KMS-11 (cell line): ENCODE measurements at regions not wholly inside any gene's neighbourhood (a gene's known extent, or its start where the extent isn't known, plus 50 kb on each side); places are given as distances from the start of the nearest gene placed in this dataset.
"Not testable (repeated sequence)": the region's sequence is repeated elsewhere in the genome, so short reads cannot be mapped to it uniquely, and the experiment has no call there.

Experiments used
- H2AFZ ChIP-seq: fragments of 200-600 bp; sonication (generic); 2 replicates; pipeline ENCODE4 v1.6.1; 2016; ENCODE audit warnings: antibody characterized with exemption, mixed run types, low read depth
- H3K27ac ChIP-seq: fragments of 200-600 bp; sonication (generic); 2 replicates; pipeline ENCODE4 v1.6.1; 2016; ENCODE audit warnings: mild to moderate bottlenecking, mixed run types
- H3K27me3 ChIP-seq: fragments of 200-600 bp; sonication (generic); 2 replicates; pipeline ENCODE4 v1.6.1; 2017; ENCODE audit warnings: mild to moderate bottlenecking, low read depth, mixed run types, moderate library complexity; ENCODE audit not compliant: insufficient read depth
- H3K36me3 ChIP-seq: fragments of 200-600 bp; sonication (generic); 2 replicates; pipeline ENCODE4 v1.6.1; 2017; ENCODE audit warnings: mild to moderate bottlenecking, mixed run types; ENCODE audit not compliant: insufficient read depth
- H3K4me1 ChIP-seq: fragments of 200-600 bp; sonication (generic); 2 replicates; pipeline ENCODE4 v1.6.1; 2016; ENCODE audit warnings: mild to moderate bottlenecking, low read depth, mixed run types; ENCODE audit not compliant: poor library complexity, severe bottlenecking
- H3K4me2 ChIP-seq: fragments of 200-600 bp; sonication (generic); 2 replicates; pipeline ENCODE4 v1.7.0; 2016; ENCODE audit warnings: mild to moderate bottlenecking, mixed run types
- H3K4me3 ChIP-seq: fragments of 200-600 bp; sonication (generic); IDR thresholded peaks from 2 replicates; pipeline ENCODE4 v1.6.1; 2017; ENCODE audit warnings: low read depth, low read length, mixed read lengths; ENCODE audit not compliant: insufficient read depth
- H3K79me2 ChIP-seq: fragments of 200-600 bp; sonication (generic); 2 replicates; pipeline ENCODE4 v1.6.1; 2016; ENCODE audit warnings: low read depth, mixed run types; ENCODE audit not compliant: insufficient read depth
- H3K9ac ChIP-seq: fragments of 200-600 bp; sonication (generic); 2 replicates; pipeline ENCODE4 v1.6.1; 2016; ENCODE audit warnings: mild to moderate bottlenecking, mixed run types
- H4K20me1 ChIP-seq: fragments of 200-600 bp; sonication (generic); 2 replicates; pipeline ENCODE4 v1.6.1; 2016; ENCODE audit warnings: mild to moderate bottlenecking, mixed run types; ENCODE audit not compliant: insufficient read depth
- TF ChIP-seq, protein P1 (sequence below): fragments of 200-600 bp; sonication (generic); conservative IDR thresholded peaks from 2 replicates; pipeline ENCODE4 v1.6.1; 2017; ENCODE audit warnings: low read depth, mild to moderate bottlenecking, antibody characterized with exemption, low read length, moderate library complexity, mixed read lengths

DNA sequence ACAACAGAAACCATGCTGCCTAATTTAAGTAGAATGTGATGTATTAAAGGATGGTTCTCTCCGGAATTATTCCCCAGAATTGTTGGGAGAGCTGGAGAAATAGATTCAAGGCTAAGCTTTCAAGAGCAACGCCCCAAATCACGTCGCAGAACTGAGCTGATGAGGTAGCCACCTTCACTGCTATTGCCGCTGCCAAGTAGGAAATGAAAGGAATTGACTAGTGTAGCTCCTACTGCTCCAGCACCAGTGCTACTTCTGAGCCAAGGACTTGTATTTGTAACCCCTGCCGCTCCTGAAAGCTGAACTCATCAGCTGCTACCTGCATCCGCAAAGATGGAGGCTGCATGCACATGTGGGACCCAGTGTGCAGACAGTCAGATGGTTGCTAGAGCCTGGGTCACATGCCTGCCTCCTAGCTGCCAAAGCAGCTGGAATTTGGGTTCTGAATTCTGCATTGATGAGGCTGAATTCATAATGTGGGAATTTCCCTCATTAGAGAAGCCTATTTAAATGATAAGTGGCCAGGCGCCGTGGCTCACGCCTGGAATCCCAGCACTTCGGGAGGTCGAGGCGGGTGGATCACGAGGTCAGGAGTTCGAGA is 173.9 kb downstream of the PDGFRA start:
- Histone ChIP-seq H3K27me3 (no peaks in the 10 kb centered on the region), H3K4me1 (no peaks in the 10 kb centered on the region), H3K4me3 (no peak overlapping the region), H3K27ac (no peak overlapping the region), H4K20me1 (no peaks in the 10 kb centered on the region), H3K79me2 (no peaks in the 10 kb centered on the region), H3K9ac (no peak overlapping the region), H3K36me3 (no peaks in the 10 kb centered on the region), H3K4me2 (no peak overlapping the region), H2AFZ (no peak overlapping the region)
- TF ChIP-seq, protein P1, sequence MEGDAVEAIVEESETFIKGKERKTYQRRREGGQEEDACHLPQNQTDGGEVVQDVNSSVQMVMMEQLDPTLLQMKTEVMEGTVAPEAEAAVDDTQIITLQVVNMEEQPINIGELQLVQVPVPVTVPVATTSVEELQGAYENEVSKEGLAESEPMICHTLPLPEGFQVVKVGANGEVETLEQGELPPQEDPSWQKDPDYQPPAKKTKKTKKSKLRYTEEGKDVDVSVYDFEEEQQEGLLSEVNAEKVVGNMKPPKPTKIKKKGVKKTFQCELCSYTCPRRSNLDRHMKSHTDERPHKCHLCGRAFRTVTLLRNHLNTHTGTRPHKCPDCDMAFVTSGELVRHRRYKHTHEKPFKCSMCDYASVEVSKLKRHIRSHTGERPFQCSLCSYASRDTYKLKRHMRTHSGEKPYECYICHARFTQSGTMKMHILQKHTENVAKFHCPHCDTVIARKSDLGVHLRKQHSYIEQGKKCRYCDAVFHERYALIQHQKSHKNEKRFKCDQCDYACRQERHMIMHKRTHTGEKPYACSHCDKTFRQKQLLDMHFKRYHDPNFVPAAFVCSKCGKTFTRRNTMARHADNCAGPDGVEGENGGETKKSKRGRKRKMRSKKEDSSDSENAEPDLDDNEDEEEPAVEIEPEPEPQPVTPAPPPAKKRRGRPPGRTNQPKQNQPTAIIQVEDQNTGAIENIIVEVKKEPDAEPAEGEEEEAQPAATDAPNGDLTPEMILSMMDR = no peak

DNA sequence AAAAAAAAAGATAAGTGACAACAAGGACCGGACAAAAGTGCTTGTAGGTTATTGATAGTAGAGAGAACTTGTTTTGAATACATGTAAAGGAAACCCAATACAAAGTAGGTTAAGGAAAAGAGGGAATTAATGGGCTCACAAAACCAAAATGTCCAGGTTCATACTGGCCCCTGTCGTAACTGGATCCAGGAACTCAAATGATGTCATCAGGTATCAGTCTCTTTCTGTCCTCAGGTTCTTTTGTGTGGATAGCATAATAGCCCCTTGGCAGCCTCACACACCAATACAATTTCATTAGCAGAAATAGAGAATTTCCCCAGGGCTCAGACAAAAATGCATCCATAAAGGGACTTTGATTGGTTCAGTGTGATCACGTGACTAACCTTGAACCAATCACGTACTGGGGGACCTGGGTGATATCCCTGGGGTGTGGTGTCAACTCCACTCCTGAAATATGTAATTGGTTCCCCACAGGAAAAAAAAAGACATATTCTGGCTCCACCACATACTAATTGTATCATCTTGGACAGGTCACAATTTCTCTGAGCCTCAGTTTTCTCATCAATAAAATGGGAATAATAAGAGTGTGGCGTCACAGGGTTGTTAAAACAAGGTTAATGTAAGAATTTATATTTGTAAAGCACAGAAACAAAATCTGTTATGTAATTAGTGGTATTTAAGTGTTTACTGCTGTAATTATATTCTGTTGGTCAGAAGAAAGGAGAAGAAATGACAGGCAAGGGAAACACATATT is 174.8 kb downstream of the PDGFRA start:
- H3K27ac ChIP-seq = no peak overlapping the region
- no peak overlapping the region for H3K9ac ChIP-seq
- H2AFZ ChIP-seq = no peak overlapping the region
- no peaks in the 10 kb centered on the region for H3K27me3 ChIP-seq
- no peak overlapping the region for H3K4me2 ChIP-seq
- H3K36me3 ChIP-seq = no peaks in the 10 kb centered on the region
- H3K4me3 ChIP-seq = no peak overlapping the region
- TF ChIP-seq, protein P1 = no peak
- H4K20me1 ChIP-seq = no peaks in the 10 kb centered on the region
- no peaks in the 10 kb centered on the region for H3K4me1 ChIP-seq
- H3K79me2 ChIP-seq = no peaks in the 10 kb centered on the region

DNA sequence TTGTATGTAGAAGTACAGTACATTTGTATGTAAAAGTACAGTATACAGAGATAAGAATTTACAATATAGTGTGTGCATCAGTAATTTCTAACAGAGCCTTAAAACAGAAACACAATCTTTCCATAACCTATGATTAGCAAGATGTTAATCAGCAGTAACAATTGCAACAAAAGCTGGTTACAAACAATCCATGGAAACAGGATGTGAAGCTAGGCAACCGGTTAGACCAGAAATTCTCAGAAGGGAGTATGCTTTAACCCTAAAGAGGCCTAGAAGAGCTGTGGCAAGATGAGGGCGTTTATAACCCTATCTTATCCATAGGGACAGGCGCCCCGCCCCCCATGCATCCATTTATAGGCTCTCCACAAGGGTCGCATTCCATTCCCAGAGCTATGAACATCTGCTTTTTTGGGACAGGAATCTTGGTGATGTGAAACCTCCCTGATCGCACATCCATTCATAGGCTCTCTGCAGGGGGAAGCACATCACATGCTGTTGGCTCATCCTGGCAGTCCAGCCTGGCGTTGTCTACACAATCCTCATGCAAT is 180.3 kb downstream of the PDGFRA start:
- not testable (repeated sequence) for H3K36me3 ChIP-seq, H2AFZ ChIP-seq, H3K4me2 ChIP-seq, H3K79me2 ChIP-seq, H3K27ac ChIP-seq, H3K27me3 ChIP-seq, H3K4me1 ChIP-seq, H4K20me1 ChIP-seq, H3K9ac ChIP-seq, H3K4me3 ChIP-seq

- TF ChIP-seq, protein P1 = no peak
- no peak overlapping the region for H3K27ac ChIP-seq
- H3K4me3 ChIP-seq = no peak overlapping the region
- no peaks in the 10 kb centered on the region for H3K27me3 ChIP-seq
- H3K9ac ChIP-seq = no peak overlapping the region
- H3K4me1 ChIP-seq = no peaks in the 10 kb centered on the region
- no peaks in the 10 kb centered on the region for H3K36me3 ChIP-seq
- no peaks in the 10 kb centered on the region for H4K20me1 ChIP-seq
- no peak overlapping the region for H2AFZ ChIP-seq
- H3K79me2 ChIP-seq = no peaks in the 10 kb centered on the region
- no peak overlapping the region for H3K4me2 ChIP-seq
Observed at GRCh38 chr4:54414545-54414944, 185.5 kb downstream of the PDGFRA start.

- Histone ChIP-seq H3K4me1 (no peaks in the 10 kb centered on the region), H3K27me3 (no peaks in the 10 kb centered on the region), H3K4me2 (no peak overlapping the region), H4K20me1 (no peaks in the 10 kb centered on the region), H3K79me2 (no peaks in the 10 kb centered on the region), H3K27ac (no peak overlapping the region), H2AFZ (no peak overlapping the region), H3K9ac (no peak overlapping the region), H3K4me3 (no peak overlapping the region), H3K36me3 (no peaks in the 10 kb centered on the region)
- TF ChIP-seq, protein P1 = no peak
Observed at GRCh38 chr4:54417476-54417875, 188.4 kb downstream of the PDGFRA start.
